ENCODE measurements at regions not wholly inside any gene's neighbourhood (a gene's known extent, or its start where the extent isn't known, plus 50 kb on each side); places are given as distances from the start of the nearest gene placed in this dataset.
A peak's percentile ranks its signal among the peaks of the same experiment; 100 is the strongest.

DNA sequence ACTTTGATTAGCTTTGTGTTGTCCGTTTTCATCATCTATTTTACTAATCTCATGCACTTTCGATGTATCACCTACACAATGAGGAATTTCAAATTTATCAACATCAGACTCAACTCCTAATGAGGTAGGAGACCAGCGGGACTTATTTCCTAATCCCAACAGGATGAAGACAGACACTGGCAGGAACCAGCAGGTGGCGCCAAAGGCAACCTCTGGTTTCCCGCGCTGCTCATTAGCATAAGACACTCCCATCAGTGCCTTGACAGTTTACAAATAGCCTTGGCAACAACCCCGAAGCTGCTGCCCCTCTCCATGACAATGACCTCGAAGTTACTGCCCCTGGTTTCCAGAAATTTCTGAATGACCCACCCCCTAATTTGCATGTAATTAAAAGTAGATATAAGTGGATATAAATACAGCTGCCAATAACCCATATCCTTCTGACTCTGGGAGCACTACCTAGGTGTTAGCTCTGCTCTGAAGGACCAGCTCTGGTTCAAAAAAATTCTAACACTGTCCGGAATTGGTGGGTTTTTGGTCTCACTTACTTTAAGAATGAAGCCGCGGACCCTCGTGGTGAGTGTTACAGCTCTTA lies 974.8 kb downstream of the ADGRL2 start:
- TF ChIP-seq CTCF (IDR thresholded peaks at IDR 0.05) = peak in 2 of 6 experiments; percentile 6 to 17
- TF ChIP-seq POLR2A (IDR thresholded peaks at IDR 0.05) = no peak

Data from Peyer's patch (tissue), 4 donors.